ENCODE measurements at regions not wholly inside any gene's neighbourhood (a gene's known extent, or its start where the extent isn't known, plus 50 kb on each side); places are given as distances from the start of the nearest gene placed in this dataset.

DNA sequence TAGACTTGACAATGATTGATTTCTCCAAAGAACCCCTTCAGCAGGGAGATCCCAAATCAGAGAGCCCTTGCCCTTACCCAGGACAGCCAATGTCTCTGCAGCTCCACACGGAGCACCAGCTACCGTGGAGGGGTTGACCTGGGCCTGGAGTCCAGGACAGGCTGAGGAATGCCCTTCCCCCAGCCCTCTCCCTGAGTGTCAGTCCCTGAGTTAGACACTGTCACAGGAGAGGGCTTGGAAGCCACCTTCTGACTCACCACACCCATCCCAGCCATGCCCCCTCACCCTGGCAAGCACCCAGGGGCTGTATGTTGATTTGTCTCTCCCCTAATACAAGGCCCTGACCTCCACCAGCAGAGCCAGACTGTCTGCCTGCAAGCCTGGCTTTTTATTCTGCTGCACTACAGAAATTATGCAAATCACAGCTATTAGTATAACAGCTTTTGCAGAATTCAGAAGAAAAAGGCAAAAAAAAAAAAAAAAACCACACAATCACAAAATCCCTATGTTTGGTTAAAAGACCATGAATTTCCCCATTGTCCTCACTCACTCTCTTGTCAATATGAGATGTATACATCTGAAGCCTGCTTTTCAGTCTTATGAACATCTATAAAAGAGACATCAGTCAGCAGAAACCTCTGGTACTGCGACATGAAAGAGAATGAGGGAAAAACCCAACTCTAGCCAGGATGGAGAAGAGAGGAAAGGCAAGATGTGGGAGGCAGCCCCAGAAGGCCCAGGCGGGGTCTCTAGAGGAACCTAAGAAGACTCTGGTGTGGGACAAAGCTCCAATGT, 240.7 kb downstream of the UQCRFS1 start:
- ATAC-seq (replicated peaks in 6 of 8), result peak in 6 of 8 experiments; percentile 11 to 82 (median 66)
- H3K4me1 ChIP-seq (replicated peaks in 1 of 2), result peaks cover 12 to 15% of the 10 kb centered on the region in 2 donors
- WGBS, 10 experiments, result 0 to 86% (median 40%) methylated on average over 1 to 3 of the region's 4 CpGs; no CpG with 5 or more reads in 2 of the 10 experiments
- H3K4me3 ChIP-seq, result no peak overlapping the region
- no peak overlapping the region for H3K27ac ChIP-seq
- in situ Hi-C loops (cut with MboI; ENCODE audit: low pct_unique_long_range_greater_than_20kb in 2 of 9, low sequenced_read_pairs in 9 of 9, unreplicated experiment in 9 of 9), result no loop called here

DNA sequence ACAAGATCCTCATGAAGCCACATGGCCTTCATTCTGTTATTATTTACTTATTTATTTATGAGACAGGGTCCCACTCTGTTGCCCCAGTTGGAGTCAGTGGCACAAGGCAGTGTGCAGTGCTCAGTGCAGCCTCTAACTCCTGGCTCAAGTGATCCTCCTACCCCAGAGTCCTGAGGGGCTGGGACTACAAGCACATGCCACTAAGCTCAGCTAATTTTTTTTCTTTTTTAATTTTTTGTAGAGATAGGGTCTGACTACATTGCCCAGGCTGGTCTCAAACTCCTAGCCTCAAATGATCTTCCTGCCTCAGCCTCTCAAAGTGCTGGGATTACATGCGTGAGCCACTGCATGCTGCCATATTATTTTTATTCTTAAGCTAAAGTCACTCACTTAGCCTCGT, 241.4 kb downstream of the UQCRFS1 start:
- Histone ChIP-seq H3K4me1 (replicated peaks in 1 of 2) (peaks cover 17 to 18% of the 10 kb centered on the region in 2 donors), H3K27ac (no peak overlapping the region), H3K4me3 (no peak overlapping the region)
- in situ Hi-C loops (cut with MboI; ENCODE audit: low pct_unique_long_range_greater_than_20kb in 2 of 9, low sequenced_read_pairs in 9 of 9, unreplicated experiment in 9 of 9), result no loop called here
- 38 to 80% (median 56%) methylated on average over 1 to 2 of the region's 2 CpGs; no CpG with 5 or more reads in 4 of the 10 experiments for WGBS, 10 experiments
- no peak for ATAC-seq (replicated peaks in 6 of 8)

DNA sequence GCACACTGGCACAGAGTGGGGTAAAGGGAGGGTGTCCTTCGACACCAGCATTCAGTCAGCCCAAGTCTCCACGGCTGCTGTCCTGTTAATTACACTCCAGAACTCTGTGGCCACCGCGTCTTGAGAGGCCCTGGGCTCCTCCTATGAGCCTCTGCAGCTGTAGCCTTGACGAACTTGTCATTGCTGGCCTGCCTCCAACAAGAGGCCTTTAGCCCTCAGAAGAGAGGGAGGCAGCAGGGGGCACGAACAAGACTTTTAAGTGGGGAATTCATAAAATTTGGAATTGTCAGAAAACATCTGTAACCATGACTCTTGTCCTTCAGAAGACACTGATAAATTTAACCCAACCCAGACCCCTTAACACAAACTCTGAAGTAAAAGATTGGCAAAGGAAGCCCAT, 241.9 kb downstream of the UQCRFS1 start:
- WGBS, 10 experiments, result 0 to 69% (median 32%) methylated on average over 1 to 6 of the region's 6 CpGs; no CpG with 5 or more reads in 2 of the 10 experiments
- no peak overlapping the region for H3K27ac ChIP-seq
- no peak overlapping the region for H3K4me3 ChIP-seq
- in situ Hi-C loops (cut with MboI; ENCODE audit: low pct_unique_long_range_greater_than_20kb in 2 of 9, low sequenced_read_pairs in 9 of 9, unreplicated experiment in 9 of 9), result no loop called here
- ATAC-seq (replicated peaks in 6 of 8), result peak in 3 of 8 experiments; percentile 29 to 75 (median 59)
- peaks cover 17 to 18% of the 10 kb centered on the region in 2 donors for H3K4me1 ChIP-seq (replicated peaks in 1 of 2)

DNA sequence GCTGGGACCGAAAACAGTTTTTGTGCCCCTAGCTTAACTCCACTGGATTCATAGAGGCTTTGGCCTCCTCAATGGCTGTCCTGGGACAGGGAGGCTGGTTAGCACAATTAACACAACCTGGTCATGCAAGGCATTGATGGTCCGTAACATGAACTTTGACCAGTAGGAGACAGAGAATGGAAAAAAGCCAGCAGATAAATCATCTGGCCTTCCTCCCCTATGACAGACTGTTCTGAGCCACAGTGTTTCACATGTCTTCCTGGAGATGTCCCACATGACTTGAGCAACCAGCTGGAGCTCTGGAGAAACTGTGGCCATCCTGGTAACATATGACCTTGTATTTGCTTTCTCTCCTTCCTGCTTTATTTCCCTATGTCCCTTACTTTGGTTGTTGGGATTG, 244.2 kb downstream of the UQCRFS1 start:
- H3K27ac ChIP-seq, result no peak overlapping the region
- 94 to 100% (median 100%) methylated on average over 1 to 2 of the region's 2 CpGs; no CpG with 5 or more reads in 7 of the 10 experiments for WGBS, 10 experiments
- H3K4me3 ChIP-seq, result no peak overlapping the region
- in situ Hi-C loops (cut with MboI; ENCODE audit: low pct_unique_long_range_greater_than_20kb in 2 of 9, low sequenced_read_pairs in 9 of 9, unreplicated experiment in 9 of 9), result no loop called here
- H3K4me1 ChIP-seq (replicated peaks in 1 of 2), result peaks cover 17 to 18% of the 10 kb centered on the region in 2 donors
- no peak for ATAC-seq (replicated peaks in 6 of 8)

DNA sequence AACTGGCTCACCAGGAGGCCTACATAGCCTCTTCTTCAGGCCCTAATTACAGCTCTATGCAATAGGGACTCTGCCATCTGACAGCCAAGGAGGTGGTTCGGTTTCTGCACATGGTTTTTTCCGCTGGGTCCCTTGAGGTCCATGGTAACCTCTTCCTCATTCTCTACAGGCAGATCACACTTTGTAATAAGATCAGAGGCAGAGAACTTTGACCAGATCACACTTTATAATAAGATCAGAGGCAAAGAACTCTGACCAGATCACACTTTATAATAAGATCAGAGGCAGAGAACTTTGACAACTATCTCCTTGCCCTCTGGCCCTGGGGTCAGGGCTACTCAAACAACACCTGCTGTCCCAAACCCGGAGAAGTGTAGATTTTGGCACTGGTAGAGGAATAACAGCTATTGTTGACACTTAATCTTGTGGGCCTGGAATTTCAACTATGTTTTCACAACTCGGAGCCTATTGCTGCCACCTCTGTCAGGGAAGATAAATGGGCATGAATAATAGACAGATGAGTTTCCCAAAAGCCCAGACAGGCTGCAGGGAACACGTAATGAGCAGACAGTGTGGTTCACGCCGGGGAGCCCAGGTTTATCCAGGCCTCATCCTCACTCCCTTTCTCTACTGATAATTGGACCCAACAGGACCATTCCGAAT, 246.1 kb downstream of the UQCRFS1 start:
- Histone ChIP-seq H3K4me1 (replicated peaks in 1 of 2) (peaks cover 11 to 13% of the 10 kb centered on the region in 2 donors), H3K27ac (no peak overlapping the region), H3K4me3 (no peak overlapping the region)
- 10 to 70% (median 51%) methylated on average over 2 to 8 of the region's 8 CpGs; no CpG with 5 or more reads in 3 of the 10 experiments for WGBS, 10 experiments
- in situ Hi-C loops (cut with MboI; ENCODE audit: low pct_unique_long_range_greater_than_20kb in 2 of 9, low sequenced_read_pairs in 9 of 9, unreplicated experiment in 9 of 9), result no loop called here
- ATAC-seq (replicated peaks in 6 of 8), result peak in 1 of 8 experiments; percentile 25

DNA sequence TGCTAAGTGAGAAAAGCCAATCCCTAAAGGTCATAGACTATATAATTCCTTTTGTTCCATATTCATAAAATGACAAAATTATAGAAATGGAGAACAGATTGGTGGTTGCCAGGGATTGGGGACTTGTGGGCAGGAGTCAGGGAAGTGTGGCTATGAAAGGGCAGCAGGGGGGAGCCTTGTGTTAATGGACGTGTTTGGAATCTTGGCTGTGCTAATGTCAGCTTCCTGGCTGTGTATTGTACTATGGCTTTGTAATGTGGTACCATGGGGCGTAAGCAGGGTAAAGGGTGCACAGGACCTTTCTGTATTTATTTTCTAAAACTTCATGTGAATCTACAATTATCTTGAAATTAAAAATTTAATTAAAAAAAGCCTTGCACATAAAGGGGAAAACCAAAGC, 248.5 kb downstream of the UQCRFS1 start:
- Histone ChIP-seq H3K4me3 (no peak overlapping the region), H3K27ac (no peak overlapping the region), H3K4me1 (replicated peaks in 1 of 2) (peaks cover 5 to 8% of the 10 kb centered on the region in 2 donors)
- in situ Hi-C loops (cut with MboI; ENCODE audit: low pct_unique_long_range_greater_than_20kb in 2 of 9, low sequenced_read_pairs in 9 of 9, unreplicated experiment in 9 of 9), result no loop called here
- no peak for ATAC-seq (replicated peaks in 6 of 8)
- 71 to 100% (median 89%) methylated on average over 1 to 2 of the region's 2 CpGs; no CpG with 5 or more reads in 3 of the 10 experiments for WGBS, 10 experiments

DNA sequence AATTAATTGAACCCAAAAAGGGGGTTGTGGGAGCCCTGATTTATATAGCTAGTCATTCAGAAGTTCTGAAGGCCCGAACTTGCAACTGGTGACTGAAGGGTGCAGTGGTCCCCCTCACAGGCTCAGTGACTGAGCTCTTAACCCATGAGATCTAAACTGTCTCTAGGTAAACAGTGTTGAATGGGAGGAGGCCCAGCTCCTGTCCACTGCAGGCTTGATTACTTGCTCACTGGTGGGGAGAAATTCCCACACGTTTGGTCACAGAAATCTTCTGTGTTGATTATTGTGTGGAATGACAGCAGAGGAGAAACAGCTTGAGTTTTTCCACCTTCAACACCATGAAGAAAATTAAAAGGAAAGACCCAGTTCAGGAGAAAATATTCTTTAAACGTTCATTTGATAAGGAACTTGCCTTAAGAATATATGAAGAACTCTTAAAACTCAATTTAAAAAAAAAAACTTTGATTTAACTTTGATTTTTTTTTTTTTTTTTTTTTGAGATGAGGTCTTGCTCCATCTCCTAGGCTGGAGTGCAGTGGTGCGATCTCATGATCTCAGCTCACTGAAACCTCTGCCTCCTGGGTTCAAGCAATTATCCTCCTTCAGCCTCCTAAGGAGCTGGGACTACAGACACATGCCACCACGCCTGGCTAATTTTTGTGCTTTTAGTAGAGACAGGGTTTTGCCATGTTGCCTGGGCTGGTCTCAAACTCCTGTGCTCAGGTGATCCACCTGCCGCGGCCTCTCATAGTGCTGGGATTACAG, 249.3 kb downstream of the UQCRFS1 start:
- Histone ChIP-seq H3K4me3 (no peak overlapping the region), H3K4me1 (replicated peaks in 1 of 2) (peaks cover 5 to 8% of the 10 kb centered on the region in 2 donors), H3K27ac (no peak overlapping the region)
- whole genome bisulfite sequencing, 10 experiments, result 20 to 98% (median 92%) methylated on average over 1 to 7 of the region's 7 CpGs; no CpG with 5 or more reads in 1 of the 10 experiments
- ATAC-seq (replicated peaks in 6 of 8), result no peak
- in situ Hi-C loops (cut with MboI; ENCODE audit: low pct_unique_long_range_greater_than_20kb in 2 of 9, low sequenced_read_pairs in 9 of 9, unreplicated experiment in 9 of 9), result no loop called here

DNA sequence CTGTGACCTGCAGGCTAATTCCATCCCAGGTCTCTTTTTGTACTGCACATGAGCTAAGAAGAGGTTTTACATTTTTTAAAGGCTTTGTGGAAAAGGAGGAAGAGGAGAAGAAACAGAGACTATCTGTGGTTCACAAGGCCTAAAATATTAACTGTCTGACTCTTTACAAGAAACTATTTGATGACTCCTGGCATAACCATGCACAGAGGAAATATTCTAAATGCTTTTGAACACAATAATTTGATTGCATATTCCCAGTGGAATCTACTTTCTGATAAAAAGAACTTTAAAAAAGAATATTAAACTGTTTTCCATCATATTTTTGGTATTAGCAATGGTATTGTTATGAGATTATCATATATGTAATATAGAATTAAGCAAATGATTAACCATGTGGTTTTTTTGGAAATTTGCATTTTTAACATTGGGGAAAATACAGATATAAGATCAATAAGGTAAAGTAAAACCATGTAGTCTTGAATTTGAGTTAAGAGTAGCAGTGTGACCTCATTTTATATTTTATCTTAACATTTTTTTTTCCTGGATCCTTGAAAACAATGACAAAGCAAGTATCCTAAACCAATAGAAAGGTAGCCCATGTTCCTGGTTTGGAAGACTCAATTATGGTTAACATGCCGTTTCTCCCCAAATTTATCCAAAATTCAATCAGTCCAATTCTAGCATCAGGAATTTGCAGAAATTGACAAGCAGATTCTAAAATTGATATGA, 251.0 kb downstream of the UQCRFS1 start:
- ATAC-seq (replicated peaks in 6 of 8), result peak in 1 of 8 experiments; percentile 14
- WGBS, 10 experiments, result 50 to 100% (median 96%) methylated on average over 1 of the region's 1 CpG; no CpG with 5 or more reads in 2 of the 10 experiments
- H3K4me1 ChIP-seq (replicated peaks in 1 of 2), result peaks cover 2% of the 10 kb centered on the region in 2 donors
- no peak overlapping the region for H3K4me3 ChIP-seq
- in situ Hi-C loops (cut with MboI; ENCODE audit: low pct_unique_long_range_greater_than_20kb in 2 of 9, low sequenced_read_pairs in 9 of 9, unreplicated experiment in 9 of 9), result no loop called here
- H3K27ac ChIP-seq, result no peak overlapping the region

DNA sequence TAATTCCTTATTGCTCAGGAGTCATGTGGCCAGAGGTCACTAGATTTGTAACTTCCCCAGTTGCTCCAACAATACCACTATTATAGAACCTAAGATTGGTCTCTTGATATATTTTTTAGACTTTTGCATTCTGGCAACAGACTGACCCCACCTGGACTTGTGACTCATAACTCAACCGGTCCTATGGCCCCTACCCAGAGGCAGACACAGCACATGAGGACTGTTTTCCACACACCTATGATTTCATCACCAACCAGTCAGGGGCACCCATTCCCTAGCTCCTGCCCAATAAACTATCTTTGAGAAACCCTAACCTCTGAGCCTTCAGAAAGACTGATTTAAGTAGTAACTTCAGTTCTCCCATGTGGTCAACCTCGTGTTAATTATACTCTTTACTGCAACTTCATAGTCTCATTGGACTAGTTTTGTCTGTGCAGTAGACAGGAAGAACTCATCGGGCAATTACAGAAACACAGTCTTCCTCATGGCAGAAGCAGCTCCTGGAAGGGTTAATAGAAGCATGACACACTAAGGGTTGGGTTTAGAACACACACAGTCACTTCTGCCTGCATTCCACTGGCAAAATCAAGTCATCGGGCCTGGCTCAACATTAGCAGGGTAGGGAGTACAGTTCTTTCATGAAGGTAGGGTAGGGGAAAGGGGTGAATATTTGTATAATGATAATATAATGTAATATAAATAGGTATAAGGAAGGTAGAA, 251.8 kb downstream of the UQCRFS1 start:
- 5 to 100% (median 77%) methylated on average over 1 to 4 of the region's 4 CpGs; no CpG with 5 or more reads in 1 of the 10 experiments for WGBS, 10 experiments
- no peaks in the 10 kb centered on the region for H3K4me1 ChIP-seq (replicated peaks in 1 of 2)
- H3K27ac ChIP-seq, result no peak overlapping the region
- no peak overlapping the region for H3K4me3 ChIP-seq
- in situ Hi-C loops (cut with MboI; ENCODE audit: low pct_unique_long_range_greater_than_20kb in 2 of 9, low sequenced_read_pairs in 9 of 9, unreplicated experiment in 9 of 9), result no loop called here
- ATAC-seq (replicated peaks in 6 of 8), result peak in 2 of 8 experiments; percentile 92 to 95

DNA sequence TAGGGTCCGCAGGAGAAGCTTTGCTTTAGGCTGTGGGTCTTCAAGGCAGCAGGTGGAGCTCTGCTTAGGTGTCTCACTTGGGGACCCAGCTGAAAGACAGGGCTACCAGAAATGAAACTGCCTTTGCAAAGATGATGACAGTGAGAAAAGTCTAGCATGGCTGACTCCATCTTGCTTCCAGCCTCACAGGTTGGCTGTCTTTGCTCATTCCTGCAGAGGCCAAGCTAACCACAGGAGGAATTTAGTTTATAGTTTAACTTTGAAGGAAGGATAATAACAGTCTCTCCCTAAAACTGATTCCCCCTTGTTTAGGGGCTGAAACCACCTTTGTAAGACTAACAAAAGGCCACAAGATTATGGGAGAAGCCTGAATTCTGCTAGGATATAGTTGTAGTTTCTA, 252.4 kb downstream of the UQCRFS1 start:
- Histone ChIP-seq H3K27ac (no peak overlapping the region), H3K4me3 (no peak overlapping the region), H3K4me1 (replicated peaks in 1 of 2) (no peaks in the 10 kb centered on the region)
- no peak for ATAC-seq (replicated peaks in 6 of 8)
- WGBS, 10 experiments, result 100% methylated on average over 1 of the region's 1 CpG; no CpG with 5 or more reads in 8 of the 10 experiments
- in situ Hi-C loops (cut with MboI; ENCODE audit: low pct_unique_long_range_greater_than_20kb in 2 of 9, low sequenced_read_pairs in 9 of 9, unreplicated experiment in 9 of 9), result no loop called here

DNA sequence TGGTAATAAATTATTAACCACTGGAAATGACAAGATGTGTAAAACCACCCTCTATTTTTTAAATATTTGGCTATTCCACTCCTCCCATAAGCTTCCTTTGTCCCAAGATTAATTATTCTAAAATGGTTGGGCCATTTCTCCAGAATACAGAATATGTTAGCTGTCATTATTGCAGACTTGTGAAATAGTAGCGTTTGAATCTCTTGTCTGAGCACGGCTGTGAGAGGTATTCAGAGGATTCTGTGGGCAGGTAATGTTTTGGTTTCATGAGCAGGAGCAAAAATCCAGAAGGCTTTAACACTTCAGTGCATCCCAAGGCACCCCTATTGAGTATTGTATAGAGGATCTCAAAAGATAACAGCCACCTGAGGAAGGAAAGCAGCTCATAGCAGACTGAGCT, 256.0 kb downstream of the UQCRFS1 start:
- ATAC-seq (replicated peaks in 6 of 8), result no peak
- H3K27ac ChIP-seq, result no peak overlapping the region
- WGBS, 10 experiments, result 6 to 94% (median 87%) methylated on average over 1 to 2 of the region's 2 CpGs; no CpG with 5 or more reads in 2 of the 10 experiments
- H3K4me3 ChIP-seq, result no peak overlapping the region
- in situ Hi-C loops (cut with MboI; ENCODE audit: low pct_unique_long_range_greater_than_20kb in 2 of 9, low sequenced_read_pairs in 9 of 9, unreplicated experiment in 9 of 9), result no loop called here
- H3K4me1 ChIP-seq (replicated peaks in 1 of 2), result no peaks in the 10 kb centered on the region

DNA sequence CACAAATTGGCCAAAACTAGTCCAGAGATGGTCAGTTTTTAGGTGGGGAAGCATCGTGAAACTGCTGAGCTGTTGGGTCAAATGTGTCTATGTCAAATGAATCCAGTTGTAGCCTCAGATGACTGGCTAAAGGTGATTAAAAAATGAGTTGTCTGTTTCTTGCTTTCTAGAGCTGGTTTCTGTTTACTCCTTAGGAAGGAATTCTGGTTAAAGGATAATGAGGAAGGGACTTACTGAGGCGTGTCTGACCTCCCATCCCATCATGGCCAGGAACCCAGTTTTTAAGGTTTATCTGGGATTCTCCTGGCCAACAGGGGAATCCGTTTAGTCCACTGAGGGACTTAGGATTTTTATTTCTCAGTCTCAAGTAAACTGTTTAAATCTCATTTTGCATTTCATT, 256.5 kb downstream of the UQCRFS1 start:
- H3K27ac ChIP-seq, result no peak overlapping the region
- WGBS, 10 experiments, result 0 to 81% (median 64%) methylated on average over 1 to 3 of the region's 3 CpGs; no CpG with 5 or more reads in 2 of the 10 experiments
- no peaks in the 10 kb centered on the region for H3K4me1 ChIP-seq (replicated peaks in 1 of 2)
- ATAC-seq (replicated peaks in 6 of 8), result no peak
- in situ Hi-C loops (cut with MboI; ENCODE audit: low pct_unique_long_range_greater_than_20kb in 2 of 9, low sequenced_read_pairs in 9 of 9, unreplicated experiment in 9 of 9), result no loop called here
- H3K4me3 ChIP-seq, result no peak overlapping the region

Measured in motor neuron (in vitro differentiated cells).